ENCODE measurements at regions not wholly inside any gene's neighbourhood (a gene's known extent, or its start where the extent isn't known, plus 50 kb on each side); places are given as distances from the start of the nearest gene placed in this dataset.
"Not testable (repeated sequence)": the region's sequence is repeated elsewhere in the genome, so short reads cannot be mapped to it uniquely, and the experiment has no call there.

GRCh38 chr13:81305928-81306327, 965.0 kb upstream of the SPRY2 start:
- DNase-seq = no peak

- no peak for DNase-seq
Measured at GRCh38 chr13:81304121-81304659, 963.3 kb upstream of the SPRY2 start.

GRCh38 chr13:81302677-81303076, 961.8 kb upstream of the SPRY2 start:
- no peak for DNase-seq

GRCh38 chr13:81302125-81302524, 961.2 kb upstream of the SPRY2 start:
- DNase-seq = no peak

- DNase-seq = no peak
Measured at GRCh38 chr13:81295177-81295576, 954.3 kb upstream of the SPRY2 start.

- DNase-seq = no peak
Measured at GRCh38 chr13:81293594-81294164, 952.8 kb upstream of the SPRY2 start.

GRCh38 chr13:81283561-81283960, 942.6 kb upstream of the SPRY2 start:
- DNase-seq = no peak

GRCh38 chr13:81283062-81283461, 942.1 kb upstream of the SPRY2 start:
- DNase-seq = no peak

GRCh38 chr13:81275666-81276258, 934.8 kb upstream of the SPRY2 start:
- no peak for DNase-seq

GRCh38 chr13:81247711-81248110, 906.8 kb upstream of the SPRY2 start:
- no peak for DNase-seq

- no peak for DNase-seq
Measured at GRCh38 chr13:81246556-81246955, 905.6 kb upstream of the SPRY2 start.

GRCh38 chr13:81244011-81244410, 903.1 kb upstream of the SPRY2 start:
- DNase-seq = no peak

- no peak for DNase-seq
Measured at GRCh38 chr13:81230386-81230785, 889.5 kb upstream of the SPRY2 start.

GRCh38 chr13:81226830-81227229, 885.9 kb upstream of the SPRY2 start:
- DNase-seq = not testable (repeated sequence)

- DNase-seq = no peak
Measured at GRCh38 chr13:81224209-81224833, 883.4 kb upstream of the SPRY2 start.

GRCh38 chr13:81223778-81224177, 882.9 kb upstream of the SPRY2 start:
- no peak for DNase-seq

- DNase-seq = no peak
Measured at GRCh38 chr13:81211713-81212112, 870.8 kb upstream of the SPRY2 start.

- no peak for DNase-seq
Measured at GRCh38 chr13:81207636-81208035, 866.7 kb upstream of the SPRY2 start.

- no peak for DNase-seq
Measured at GRCh38 chr13:81207231-81207630, 866.3 kb upstream of the SPRY2 start.

- DNase-seq = no peak
Measured at GRCh38 chr13:81203783-81204182, 862.9 kb upstream of the SPRY2 start.

- DNase-seq = no peak
Measured at GRCh38 chr13:81199956-81200355, 859.0 kb upstream of the SPRY2 start.

GRCh38 chr13:81197966-81198365, 857.0 kb upstream of the SPRY2 start:
- no peak for DNase-seq

GRCh38 chr13:81197483-81197882, 856.6 kb upstream of the SPRY2 start:
- no peak for DNase-seq

GRCh38 chr13:81194362-81194761, 853.4 kb upstream of the SPRY2 start:
- DNase-seq = no peak
